ENCODE measurements at regions not wholly inside any gene's neighbourhood (a gene's known extent, or its start where the extent isn't known, plus 50 kb on each side); places are given as distances from the start of the nearest gene placed in this dataset.

DNA sequence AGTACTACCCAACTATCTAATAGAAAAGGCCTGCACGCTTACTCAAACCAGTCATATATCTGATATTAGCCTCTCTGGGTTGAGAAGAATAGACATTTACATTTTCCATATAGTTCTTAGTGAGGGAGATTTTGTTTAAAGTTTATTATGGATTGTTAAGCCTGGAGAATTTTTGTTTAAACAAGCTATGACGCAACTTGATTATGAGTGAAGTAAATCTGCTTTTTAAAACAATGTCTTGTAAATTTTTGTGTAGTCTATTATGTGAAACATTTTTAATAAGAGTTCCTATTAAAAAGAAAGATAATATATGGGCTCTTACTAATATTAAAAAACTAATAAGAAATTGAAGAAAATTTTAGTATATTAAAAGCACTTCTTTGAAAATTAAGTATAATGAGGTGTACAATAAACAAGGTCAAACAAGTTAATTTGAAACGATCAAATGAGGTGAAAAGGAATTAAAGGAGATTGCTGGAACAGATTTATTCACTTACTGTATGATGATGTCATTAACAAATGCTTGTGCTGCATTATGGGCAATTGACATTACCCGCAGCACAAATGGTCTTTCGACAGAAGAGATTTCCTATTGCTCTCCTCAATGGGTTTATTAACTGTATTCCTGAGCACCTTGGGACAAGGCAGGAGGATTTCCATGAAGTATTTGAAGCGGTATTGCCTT lies 229.2 kb upstream of the SMIM21 start:
- TF ChIP-seq, protein P1, sequence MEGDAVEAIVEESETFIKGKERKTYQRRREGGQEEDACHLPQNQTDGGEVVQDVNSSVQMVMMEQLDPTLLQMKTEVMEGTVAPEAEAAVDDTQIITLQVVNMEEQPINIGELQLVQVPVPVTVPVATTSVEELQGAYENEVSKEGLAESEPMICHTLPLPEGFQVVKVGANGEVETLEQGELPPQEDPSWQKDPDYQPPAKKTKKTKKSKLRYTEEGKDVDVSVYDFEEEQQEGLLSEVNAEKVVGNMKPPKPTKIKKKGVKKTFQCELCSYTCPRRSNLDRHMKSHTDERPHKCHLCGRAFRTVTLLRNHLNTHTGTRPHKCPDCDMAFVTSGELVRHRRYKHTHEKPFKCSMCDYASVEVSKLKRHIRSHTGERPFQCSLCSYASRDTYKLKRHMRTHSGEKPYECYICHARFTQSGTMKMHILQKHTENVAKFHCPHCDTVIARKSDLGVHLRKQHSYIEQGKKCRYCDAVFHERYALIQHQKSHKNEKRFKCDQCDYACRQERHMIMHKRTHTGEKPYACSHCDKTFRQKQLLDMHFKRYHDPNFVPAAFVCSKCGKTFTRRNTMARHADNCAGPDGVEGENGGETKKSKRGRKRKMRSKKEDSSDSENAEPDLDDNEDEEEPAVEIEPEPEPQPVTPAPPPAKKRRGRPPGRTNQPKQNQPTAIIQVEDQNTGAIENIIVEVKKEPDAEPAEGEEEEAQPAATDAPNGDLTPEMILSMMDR (IDR thresholded peaks at IDR 0.05), result no peak
- TF ChIP-seq EZH2 (IDR thresholded peaks at IDR 0.05), result no peak
- no peak for TF ChIP-seq EZH2phosphoT487 (IDR thresholded peaks at IDR 0.05)
